ENCODE measurements at regions not wholly inside any gene's neighbourhood (a gene's known extent, or its start where the extent isn't known, plus 50 kb on each side); places are given as distances from the start of the nearest gene placed in this dataset.

GRCh38 chr11:29783506-29783905, 233.3 kb downstream of the KCNA4 start:
- DNase-seq (ENCODE audit: low spot score) (no peak), ATAC-seq (no peak)

GRCh38 chr11:29782447-29782846, 234.4 kb downstream of the KCNA4 start:
- ATAC-seq (no peak), DNase-seq (ENCODE audit: low spot score) (no peak)

GRCh38 chr11:29781268-29781667, 235.6 kb downstream of the KCNA4 start:
- DNase-seq (ENCODE audit: low spot score) (no peak), ATAC-seq (no peak)

GRCh38 chr11:29780756-29781155, 236.1 kb downstream of the KCNA4 start:
- DNase-seq (ENCODE audit: low spot score) (no peak), ATAC-seq (no peak)

GRCh38 chr11:29773656-29774264, 243.1 kb downstream of the KCNA4 start:
- ATAC-seq (no peak), DNase-seq (ENCODE audit: low spot score) (no peak)

GRCh38 chr11:29756871-29757270, 260.0 kb downstream of the KCNA4 start:
- ATAC-seq = no peak
- DNase-seq (ENCODE audit: low spot score) = no peak

GRCh38 chr11:29755474-29755873, 261.4 kb downstream of the KCNA4 start:
- no peak for DNase-seq (ENCODE audit: low spot score)
- peak; percentile 31 for ATAC-seq

GRCh38 chr11:29751618-29752017, 265.2 kb downstream of the KCNA4 start:
- DNase-seq (ENCODE audit: low spot score) = no peak
- no peak for ATAC-seq

- ATAC-seq (no peak), DNase-seq (ENCODE audit: low spot score) (no peak)
These were observed 266.4 kb downstream of the KCNA4 start for GRCh38 chr11:29750392-29750791.

GRCh38 chr11:29734287-29734686, 282.5 kb downstream of the KCNA4 start:
- ATAC-seq (no peak), DNase-seq (ENCODE audit: low spot score) (no peak)

- no peak for DNase-seq (ENCODE audit: low spot score)
- ATAC-seq = no peak
These were observed 303.0 kb downstream of the KCNA4 start for GRCh38 chr11:29713831-29714320.

GRCh38 chr11:29712616-29713015, 304.2 kb downstream of the KCNA4 start:
- no peak for ATAC-seq
- no peak for DNase-seq (ENCODE audit: low spot score)

GRCh38 chr11:29707924-29708323, 308.9 kb downstream of the KCNA4 start:
- no peak for ATAC-seq
- DNase-seq (ENCODE audit: low spot score) = no peak

- ATAC-seq (no peak), DNase-seq (ENCODE audit: low spot score) (no peak)
These were observed 331.5 kb downstream of the KCNA4 start for GRCh38 chr11:29685361-29685760.

GRCh38 chr11:29682856-29683255, 334.0 kb downstream of the KCNA4 start:
- no peak for ATAC-seq
- no peak for DNase-seq (ENCODE audit: low spot score)

GRCh38 chr11:29679996-29680395, 336.8 kb downstream of the KCNA4 start:
- DNase-seq (ENCODE audit: low spot score) (no peak), ATAC-seq (no peak)

GRCh38 chr11:29676993-29677392, 339.8 kb downstream of the KCNA4 start:
- ATAC-seq (no peak), DNase-seq (ENCODE audit: low spot score) (no peak)

- ATAC-seq (no peak), DNase-seq (ENCODE audit: low spot score) (no peak)
These were observed 347.5 kb downstream of the KCNA4 start for GRCh38 chr11:29669310-29669709.

GRCh38 chr11:29657709-29658108, 359.1 kb downstream of the KCNA4 start:
- ATAC-seq (peak; percentile 55), DNase-seq (ENCODE audit: low spot score) (peak; percentile 42)

- ATAC-seq = no peak
- DNase-seq (ENCODE audit: low spot score) = no peak
These were observed 360.2 kb downstream of the KCNA4 start for GRCh38 chr11:29656597-29656996.

GRCh38 chr11:29645373-29645772, 371.5 kb downstream of the KCNA4 start:
- DNase-seq (ENCODE audit: low spot score) (no peak), ATAC-seq (no peak)

GRCh38 chr11:29641201-29641600, 375.6 kb downstream of the KCNA4 start:
- DNase-seq (ENCODE audit: low spot score) = no peak
- no peak for ATAC-seq

- no peak for ATAC-seq
- no peak for DNase-seq (ENCODE audit: low spot score)
These were observed 382.1 kb downstream of the KCNA4 start for GRCh38 chr11:29634744-29635143.
